ENCODE measurements at regions not wholly inside any gene's neighbourhood (a gene's known extent, or its start where the extent isn't known, plus 50 kb on each side); places are given as distances from the start of the nearest gene placed in this dataset.

- no peak for TF ChIP-seq CTCF (IDR thresholded peaks at IDR 0.05; ENCODE audit: control insufficient read depth, insufficient read depth, low read depth, low read length, missing control alignments)
- DNase-seq (ENCODE audit: low read depth) = no peak
- H3K4me3 ChIP-seq (ENCODE audit: control insufficient read depth, low read depth, low read length) = no peak overlapping the region
Observed at GRCh38 chr4:36904823-36905222, 339.7 kb upstream of the NWD2 start.

- H3K4me3 ChIP-seq (ENCODE audit: control insufficient read depth, low read depth, low read length) = no peak overlapping the region
- TF ChIP-seq CTCF (IDR thresholded peaks at IDR 0.05; ENCODE audit: control insufficient read depth, insufficient read depth, low read depth, low read length, missing control alignments) = no peak
- DNase-seq (ENCODE audit: low read depth) = no peak
Observed at GRCh38 chr4:36914106-36914505, 330.4 kb upstream of the NWD2 start.

GRCh38 chr4:36915717-36916116 lies 328.8 kb upstream of the NWD2 start:
- no peak for DNase-seq (ENCODE audit: low read depth)
- no peak for TF ChIP-seq CTCF (IDR thresholded peaks at IDR 0.05; ENCODE audit: control insufficient read depth, insufficient read depth, low read depth, low read length, missing control alignments)
- H3K4me3 ChIP-seq (ENCODE audit: control insufficient read depth, low read depth, low read length) = no peak overlapping the region

GRCh38 chr4:36917413-36917812 lies 327.1 kb upstream of the NWD2 start:
- no peak overlapping the region for H3K4me3 ChIP-seq (ENCODE audit: control insufficient read depth, low read depth, low read length)
- no peak for DNase-seq (ENCODE audit: low read depth)
- no peak for TF ChIP-seq CTCF (IDR thresholded peaks at IDR 0.05; ENCODE audit: control insufficient read depth, insufficient read depth, low read depth, low read length, missing control alignments)

GRCh38 chr4:36919721-36920120 lies 324.8 kb upstream of the NWD2 start:
- no peak for TF ChIP-seq CTCF (IDR thresholded peaks at IDR 0.05; ENCODE audit: control insufficient read depth, insufficient read depth, low read depth, low read length, missing control alignments)
- no peak overlapping the region for H3K4me3 ChIP-seq (ENCODE audit: control insufficient read depth, low read depth, low read length)
- no peak for DNase-seq (ENCODE audit: low read depth)

- no peak for TF ChIP-seq CTCF (IDR thresholded peaks at IDR 0.05; ENCODE audit: control insufficient read depth, insufficient read depth, low read depth, low read length, missing control alignments)
- no peak for DNase-seq (ENCODE audit: low read depth)
Observed at GRCh38 chr4:36921476-36922216, 322.9 kb upstream of the NWD2 start.

More at GRCh38 chr4:36921476-36922216, 322.9 kb upstream of the NWD2 start:
- no peak overlapping the region for H3K4me3 ChIP-seq (ENCODE audit: control insufficient read depth, low read depth, low read length)
